ENCODE measurements at regions not wholly inside any gene's neighbourhood (a gene's known extent, or its start where the extent isn't known, plus 50 kb on each side); places are given as distances from the start of the nearest gene placed in this dataset.

DNA sequence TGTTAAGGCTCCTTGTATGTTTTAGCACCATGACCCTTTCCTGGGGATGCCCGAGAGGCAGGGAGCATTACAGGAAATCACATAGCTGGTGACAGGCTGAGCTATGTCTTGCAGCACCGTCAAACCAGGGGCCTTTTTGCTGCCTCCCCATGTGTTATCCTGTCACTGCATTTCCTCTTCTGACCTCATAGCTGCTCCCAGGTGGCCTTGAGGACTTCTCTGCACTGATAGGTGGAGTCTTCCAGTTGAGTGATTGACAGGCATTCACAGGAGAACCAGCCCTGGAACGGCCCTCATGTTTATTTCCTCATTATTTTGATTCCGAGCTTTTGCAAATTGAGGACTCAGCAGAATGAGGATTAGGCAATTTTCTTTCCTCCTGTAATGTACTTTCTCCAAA, 349.6 kb downstream of the HAPSTR1 start (continued):
- TF ChIP-seq EZH2 (IDR thresholded peaks at IDR 0.05; ENCODE audit: low read depth, unreplicated experiment), result no peak
- TF ChIP-seq, protein P1, sequence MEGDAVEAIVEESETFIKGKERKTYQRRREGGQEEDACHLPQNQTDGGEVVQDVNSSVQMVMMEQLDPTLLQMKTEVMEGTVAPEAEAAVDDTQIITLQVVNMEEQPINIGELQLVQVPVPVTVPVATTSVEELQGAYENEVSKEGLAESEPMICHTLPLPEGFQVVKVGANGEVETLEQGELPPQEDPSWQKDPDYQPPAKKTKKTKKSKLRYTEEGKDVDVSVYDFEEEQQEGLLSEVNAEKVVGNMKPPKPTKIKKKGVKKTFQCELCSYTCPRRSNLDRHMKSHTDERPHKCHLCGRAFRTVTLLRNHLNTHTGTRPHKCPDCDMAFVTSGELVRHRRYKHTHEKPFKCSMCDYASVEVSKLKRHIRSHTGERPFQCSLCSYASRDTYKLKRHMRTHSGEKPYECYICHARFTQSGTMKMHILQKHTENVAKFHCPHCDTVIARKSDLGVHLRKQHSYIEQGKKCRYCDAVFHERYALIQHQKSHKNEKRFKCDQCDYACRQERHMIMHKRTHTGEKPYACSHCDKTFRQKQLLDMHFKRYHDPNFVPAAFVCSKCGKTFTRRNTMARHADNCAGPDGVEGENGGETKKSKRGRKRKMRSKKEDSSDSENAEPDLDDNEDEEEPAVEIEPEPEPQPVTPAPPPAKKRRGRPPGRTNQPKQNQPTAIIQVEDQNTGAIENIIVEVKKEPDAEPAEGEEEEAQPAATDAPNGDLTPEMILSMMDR (conservative IDR thresholded peaks at IDR 0.05; ENCODE audit: low read depth in 2 of 2), result no peak
- no peak for TF ChIP-seq ZNF331 (CRISPR knock-in tag; IDR thresholded peaks at IDR 0.05; ENCODE audit: low read depth)
- no peak for TF ChIP-seq CREB1 (CRISPR knock-in tag; IDR thresholded peaks at IDR 0.05; ENCODE audit: low read depth)
- no peak for TF ChIP-seq POLR2AphosphoS5 (IDR thresholded peaks at IDR 0.05; ENCODE audit: low read depth)

DNA sequence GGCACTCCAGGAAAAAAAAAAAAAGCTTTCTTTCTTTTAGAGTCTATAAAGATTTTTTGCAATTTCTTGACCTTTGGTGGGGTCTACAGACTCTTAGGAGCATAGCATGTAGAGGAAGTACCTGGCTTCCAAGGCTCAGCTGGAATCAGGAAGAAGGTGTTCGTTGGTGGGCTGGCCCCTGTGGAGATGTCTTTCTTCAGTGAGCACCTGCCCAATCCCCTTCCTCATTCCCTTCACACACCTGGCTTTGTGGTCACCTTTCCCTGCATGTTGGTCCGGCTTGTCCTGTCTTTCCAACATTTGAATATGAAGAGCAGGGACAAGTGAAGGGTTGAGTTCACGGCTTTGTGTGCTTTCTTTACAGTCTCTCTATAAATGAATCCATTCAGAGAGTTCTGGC, 352.4 kb downstream of the HAPSTR1 start:
- no peak overlapping the region for H2AFZ ChIP-seq
- peaks cover 22% of the 10 kb centered on the region for H3K4me1 ChIP-seq (ENCODE audit: insufficient read depth)
- 0 out of 2 replicates have a peak, but pooled peaks cover 4% of the 10 kb centered on the region for H3K9me2 ChIP-seq (ENCODE audit: insufficient read depth)
- no peak overlapping the region for H3K4me3 ChIP-seq
- no peaks in the 10 kb centered on the region for H3K27me3 ChIP-seq (ENCODE audit: insufficient read depth)
- peaks cover 2% of the 10 kb centered on the region for H3K27me3 Mint-ChIP-seq (ENCODE audit: insufficient read depth, low read depth, poor library complexity)
- no peaks in the 10 kb centered on the region; the same call in 2 of the 3 replicates for H3K9me3 Mint-ChIP-seq
- H3K27ac ChIP-seq (ENCODE audit: low read depth), result no peak overlapping the region
- H3K36me3 ChIP-seq (ENCODE audit: insufficient read depth), result no peaks in the 10 kb centered on the region
- no peak overlapping the region for H3K4me2 ChIP-seq
- H3F3A ChIP-seq (replicated peaks; ENCODE audit: low read depth), result no peaks in the 10 kb centered on the region
- DNase-seq (ENCODE audit: low spot score) (no peak), ATAC-seq (no peak)
- no peaks in the 10 kb centered on the region for H4K20me1 ChIP-seq (replicated peaks; ENCODE audit: insufficient read depth)
- H3K27ac Mint-ChIP-seq, result no peak overlapping the region
- H3K79me2 ChIP-seq (replicated peaks; ENCODE audit: insufficient read depth), result no peaks in the 10 kb centered on the region
- H3K4me3 Mint-ChIP-seq, result no peak overlapping the region
- no peak for TF ChIP-seq CREB1 (CRISPR knock-in tag; IDR thresholded peaks at IDR 0.05; ENCODE audit: low read depth)
- TF ChIP-seq ZNF114 (CRISPR knock-in tag; IDR thresholded peaks at IDR 0.05), result no peak
- no peak for TF ChIP-seq JUNB (IDR thresholded peaks at IDR 0.05; ENCODE audit: unreplicated experiment)
- H3K4me1 Mint-ChIP-seq, result peaks cover 35% of the 10 kb centered on the region
- H3K36me3 Mint-ChIP-seq (ENCODE audit: low read depth), result no peaks in the 10 kb centered on the region

DNA sequence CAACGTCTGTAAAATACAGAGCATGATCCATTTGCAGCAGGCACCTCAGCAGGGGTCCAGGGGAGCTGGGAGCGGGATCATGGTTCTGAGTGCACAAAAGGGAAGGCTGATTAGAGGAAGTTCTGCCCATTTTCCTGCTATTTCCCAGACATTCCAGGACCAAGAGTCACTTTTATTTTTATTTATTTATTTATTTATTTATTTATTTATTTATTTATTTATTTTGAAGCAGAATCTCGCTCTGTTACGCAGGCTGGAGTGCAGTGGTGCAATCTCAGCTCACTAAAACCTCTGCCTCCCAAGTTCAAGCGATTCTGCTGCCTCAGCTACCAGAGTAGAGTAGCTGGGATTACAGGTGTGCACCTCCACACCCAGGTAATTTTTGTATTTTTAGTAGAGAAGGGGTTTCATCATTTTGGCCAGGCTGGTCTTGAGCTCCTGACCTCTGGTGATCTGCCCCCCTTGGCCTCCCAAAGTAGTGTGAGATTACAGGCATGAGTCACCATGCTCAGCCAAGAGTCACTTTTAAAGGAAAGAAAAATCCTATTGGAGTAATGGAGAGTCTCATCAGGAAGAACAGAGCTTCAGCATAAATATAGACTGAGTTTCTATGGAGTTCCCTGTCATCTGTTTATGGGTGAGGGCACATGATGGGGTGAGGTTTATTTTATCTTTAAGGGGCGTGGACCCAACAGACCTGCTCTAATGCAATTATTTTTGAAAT, 355.2 kb downstream of the HAPSTR1 start:
- Mint-ChIP-seq H3K4me1 (peaks cover 33% of the 10 kb centered on the region), H3K36me3 (ENCODE audit: low read depth) (no peaks in the 10 kb centered on the region), H3K27me3 (ENCODE audit: insufficient read depth, low read depth, poor library complexity) (peaks cover 2% of the 10 kb centered on the region), H3K27ac (no peak overlapping the region), H3K4me3 (no peak overlapping the region), H3K9me3 (peaks cover 4% of the 10 kb centered on the region; the same call in 2 of the 3 replicates)
- no peak overlapping the region for H3K4me3 ChIP-seq
- H3K79me2 ChIP-seq (replicated peaks; ENCODE audit: insufficient read depth), result no peaks in the 10 kb centered on the region
- H3K36me3 ChIP-seq (ENCODE audit: insufficient read depth), result no peaks in the 10 kb centered on the region; the same call in 1 of the 2 replicates
- no peaks in the 10 kb centered on the region for H3K27me3 ChIP-seq (ENCODE audit: insufficient read depth)
- DNase-seq (ENCODE audit: low spot score) (no peak), ATAC-seq (no peak)
- H3F3A ChIP-seq (replicated peaks; ENCODE audit: low read depth), result no peaks in the 10 kb centered on the region
- no peak overlapping the region for H3K27ac ChIP-seq (ENCODE audit: low read depth)
- H3K4me2 ChIP-seq, result no peak overlapping the region
- H2AFZ ChIP-seq, result no peak overlapping the region
- no peaks in the 10 kb centered on the region for H3K9me2 ChIP-seq (ENCODE audit: insufficient read depth)
- no peaks in the 10 kb centered on the region for H4K20me1 ChIP-seq (replicated peaks; ENCODE audit: insufficient read depth)
- H3K4me1 ChIP-seq (ENCODE audit: insufficient read depth), result peaks cover 17% of the 10 kb centered on the region
- TF ChIP-seq POLR2AphosphoS5 (IDR thresholded peaks at IDR 0.05; ENCODE audit: low read depth) (no peak), STAT1 (IDR thresholded peaks at IDR 0.05; ENCODE audit: unreplicated experiment) (no peak), EZH2phosphoT487 (IDR thresholded peaks at IDR 0.05; ENCODE audit: unreplicated experiment) (no peak)
- TF ChIP-seq, protein P1 (conservative IDR thresholded peaks at IDR 0.05; ENCODE audit: low read depth in 2 of 2), result no peak
